ENCODE measurements at regions not wholly inside any gene's neighbourhood (a gene's known extent, or its start where the extent isn't known, plus 50 kb on each side); places are given as distances from the start of the nearest gene placed in this dataset.
"Not testable (repeated sequence)": the region's sequence is repeated elsewhere in the genome, so short reads cannot be mapped to it uniquely, and the experiment has no call there.

DNA sequence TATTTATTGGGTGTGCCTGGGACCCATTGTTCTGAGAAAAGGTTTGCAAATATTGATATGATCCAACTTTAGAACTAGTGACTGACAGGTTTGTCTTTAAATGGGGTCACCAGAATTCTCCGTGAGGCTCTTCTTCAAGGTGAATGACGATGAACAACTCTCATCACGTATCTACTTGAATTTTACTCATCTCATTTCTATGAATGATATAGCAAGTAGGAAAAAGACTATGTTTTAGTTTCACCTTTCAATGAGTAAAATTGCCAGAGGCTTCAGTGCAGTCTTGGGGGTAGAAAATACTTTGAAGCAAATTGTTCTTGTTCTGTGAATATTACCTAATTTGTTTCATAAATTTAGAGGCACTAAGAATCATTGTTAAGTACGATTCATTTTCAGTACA is 232.0 kb downstream of the ANKRD36 start:
- not testable (repeated sequence) for H3K9ac ChIP-seq (ENCODE audit: low read length); H3K14ac ChIP-seq (ENCODE audit: low read length in 2 of 2); DNase-seq; H3K4me3 ChIP-seq (ENCODE audit: insufficient read depth in 1 of 2, low read depth in 1 of 2, low read length in 2 of 2); H3K4me2 ChIP-seq (ENCODE audit: low read length, poor library complexity, severe bottlenecking); H2AFZ ChIP-seq (ENCODE audit: low read depth, low read length); H2BK12ac ChIP-seq (ENCODE audit: low read length in 2 of 2); H2BK120ac ChIP-seq (ENCODE audit: low read depth, low read length); H3K36me3 ChIP-seq (ENCODE audit: control insufficient read depth in 1 of 2, insufficient read depth in 2 of 2, low read depth in 1 of 2, low read length in 2 of 2); H2AK5ac ChIP-seq (ENCODE audit: low read length, severe bottlenecking); H3K4ac ChIP-seq (ENCODE audit: low read depth in 1 of 2, low read length in 2 of 2); H3K18ac ChIP-seq (ENCODE audit: low read depth in 1 of 2, low read length in 2 of 2); H2BK5ac ChIP-seq (ENCODE audit: low read depth, low read length, poor library complexity, severe bottlenecking); H3K9me3 ChIP-seq (ENCODE audit: control insufficient read depth, low read length); H3K27ac ChIP-seq (ENCODE audit: low read length, poor library complexity, severe bottlenecking); H2BK15ac ChIP-seq (ENCODE audit: low read depth, poor library complexity, severe bottlenecking); H3K23ac ChIP-seq (ENCODE audit: low read length in 2 of 2); H3K79me1 ChIP-seq (replicated peaks; ENCODE audit: low read length, poor library complexity, severe bottlenecking); H4K91ac ChIP-seq (ENCODE audit: low read length); H4K8ac ChIP-seq (ENCODE audit: low read length); H3K4me1 ChIP-seq (ENCODE audit: control insufficient read depth, insufficient read depth, low read depth, low read length)
- no CpG with 5 or more reads among the region's 4 CpGs for WGBS
- peaks cover 9 to 15% of the 10 kb centered on the region in 2 experiments for H3K27me3 ChIP-seq (ENCODE audit: control insufficient read depth in 1 of 2, insufficient read depth in 1 of 2, low read length in 2 of 2)

DNA sequence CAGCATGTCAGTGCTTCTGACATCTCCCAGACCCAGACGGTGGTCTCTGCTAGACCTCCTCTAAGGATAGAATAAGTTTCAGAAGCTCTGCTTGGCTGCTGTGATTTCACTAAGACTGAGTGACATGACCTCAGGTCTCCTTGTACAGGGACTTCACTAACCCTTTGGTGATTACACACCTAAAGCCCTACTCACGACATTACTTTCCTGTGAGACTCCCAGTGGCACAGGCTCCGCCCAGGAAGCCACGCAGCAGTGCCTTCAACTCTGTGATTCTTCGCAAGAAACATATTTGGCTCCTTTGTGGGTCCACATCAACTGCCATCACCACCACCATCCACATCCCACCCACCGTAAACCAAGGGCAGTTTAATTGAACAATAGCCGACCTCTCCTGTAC is 220.7 kb downstream of the ANKRD36 start:
- DNase-seq; H2BK15ac ChIP-seq (ENCODE audit: low read depth, poor library complexity, severe bottlenecking); H3K36me3 ChIP-seq (ENCODE audit: control insufficient read depth in 1 of 2, insufficient read depth in 2 of 2, low read depth in 1 of 2, low read length in 2 of 2); H2BK120ac ChIP-seq (ENCODE audit: low read depth, low read length); H3K18ac ChIP-seq (ENCODE audit: low read depth in 1 of 2, low read length in 2 of 2); H3K27ac ChIP-seq (ENCODE audit: low read length, poor library complexity, severe bottlenecking); H4K91ac ChIP-seq (ENCODE audit: low read length); H2AFZ ChIP-seq (ENCODE audit: low read depth, low read length); H3K4me1 ChIP-seq (ENCODE audit: control insufficient read depth, insufficient read depth, low read depth, low read length); H3K4me2 ChIP-seq (ENCODE audit: low read length, poor library complexity, severe bottlenecking); H3K9me3 ChIP-seq (ENCODE audit: control insufficient read depth, low read length); H3K27me3 ChIP-seq (ENCODE audit: control insufficient read depth in 1 of 2, insufficient read depth in 1 of 2, low read length in 2 of 2); H2AK5ac ChIP-seq (ENCODE audit: low read length, severe bottlenecking); H3K4ac ChIP-seq (ENCODE audit: low read depth in 1 of 2, low read length in 2 of 2); H4K8ac ChIP-seq (ENCODE audit: low read length); H2BK12ac ChIP-seq (ENCODE audit: low read length in 2 of 2); H3K79me1 ChIP-seq (replicated peaks; ENCODE audit: low read length, poor library complexity, severe bottlenecking); H3K14ac ChIP-seq (ENCODE audit: low read length in 2 of 2); H2BK5ac ChIP-seq (ENCODE audit: low read depth, low read length, poor library complexity, severe bottlenecking); H3K23ac ChIP-seq (ENCODE audit: low read length in 2 of 2); H3K9ac ChIP-seq (ENCODE audit: low read length); H3K4me3 ChIP-seq (ENCODE audit: insufficient read depth in 1 of 2, low read depth in 1 of 2, low read length in 2 of 2): not testable (repeated sequence)
- WGBS = no CpG with 5 or more reads among the region's 7 CpGs

DNA sequence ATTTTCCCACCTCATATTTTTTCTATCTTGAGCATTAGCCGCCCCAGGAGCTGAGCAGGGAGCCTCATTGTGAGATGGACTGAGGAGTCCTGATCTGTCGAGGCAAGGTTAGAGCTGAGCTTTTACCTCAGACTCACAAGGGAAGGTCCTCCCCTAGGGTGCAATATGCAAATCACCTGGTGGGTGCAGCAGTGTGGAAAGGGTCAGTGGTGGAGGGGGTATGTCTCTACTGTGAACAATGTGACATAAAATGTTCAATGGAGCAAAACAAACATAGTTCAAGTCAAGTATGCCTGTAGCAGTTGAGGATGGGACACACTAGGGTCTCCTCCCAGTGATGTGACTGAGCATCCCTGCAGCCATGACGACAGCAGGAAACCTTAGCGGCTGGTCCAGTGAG is 219.2 kb downstream of the ANKRD36 start:
- WGBS = no CpG with 5 or more reads among the region's 4 CpGs
- H2AK5ac ChIP-seq (ENCODE audit: low read length, severe bottlenecking); H3K23ac ChIP-seq (ENCODE audit: low read length in 2 of 2); H3K36me3 ChIP-seq (ENCODE audit: control insufficient read depth in 1 of 2, insufficient read depth in 2 of 2, low read depth in 1 of 2, low read length in 2 of 2); H3K14ac ChIP-seq (ENCODE audit: low read length in 2 of 2); H2BK15ac ChIP-seq (ENCODE audit: low read depth, poor library complexity, severe bottlenecking); H3K9ac ChIP-seq (ENCODE audit: low read length); H2AFZ ChIP-seq (ENCODE audit: low read depth, low read length); H4K91ac ChIP-seq (ENCODE audit: low read length); H3K4me2 ChIP-seq (ENCODE audit: low read length, poor library complexity, severe bottlenecking); H3K4me1 ChIP-seq (ENCODE audit: control insufficient read depth, insufficient read depth, low read depth, low read length); H2BK12ac ChIP-seq (ENCODE audit: low read length in 2 of 2); H3K27me3 ChIP-seq (ENCODE audit: control insufficient read depth in 1 of 2, insufficient read depth in 1 of 2, low read length in 2 of 2); H2BK5ac ChIP-seq (ENCODE audit: low read depth, low read length, poor library complexity, severe bottlenecking); H3K9me3 ChIP-seq (ENCODE audit: control insufficient read depth, low read length); DNase-seq; H3K4me3 ChIP-seq (ENCODE audit: insufficient read depth in 1 of 2, low read depth in 1 of 2, low read length in 2 of 2); H3K4ac ChIP-seq (ENCODE audit: low read depth in 1 of 2, low read length in 2 of 2); H3K27ac ChIP-seq (ENCODE audit: low read length, poor library complexity, severe bottlenecking); H3K18ac ChIP-seq (ENCODE audit: low read depth in 1 of 2, low read length in 2 of 2); H2BK120ac ChIP-seq (ENCODE audit: low read depth, low read length); H3K79me1 ChIP-seq (replicated peaks; ENCODE audit: low read length, poor library complexity, severe bottlenecking); H4K8ac ChIP-seq (ENCODE audit: low read length): not testable (repeated sequence)

DNA sequence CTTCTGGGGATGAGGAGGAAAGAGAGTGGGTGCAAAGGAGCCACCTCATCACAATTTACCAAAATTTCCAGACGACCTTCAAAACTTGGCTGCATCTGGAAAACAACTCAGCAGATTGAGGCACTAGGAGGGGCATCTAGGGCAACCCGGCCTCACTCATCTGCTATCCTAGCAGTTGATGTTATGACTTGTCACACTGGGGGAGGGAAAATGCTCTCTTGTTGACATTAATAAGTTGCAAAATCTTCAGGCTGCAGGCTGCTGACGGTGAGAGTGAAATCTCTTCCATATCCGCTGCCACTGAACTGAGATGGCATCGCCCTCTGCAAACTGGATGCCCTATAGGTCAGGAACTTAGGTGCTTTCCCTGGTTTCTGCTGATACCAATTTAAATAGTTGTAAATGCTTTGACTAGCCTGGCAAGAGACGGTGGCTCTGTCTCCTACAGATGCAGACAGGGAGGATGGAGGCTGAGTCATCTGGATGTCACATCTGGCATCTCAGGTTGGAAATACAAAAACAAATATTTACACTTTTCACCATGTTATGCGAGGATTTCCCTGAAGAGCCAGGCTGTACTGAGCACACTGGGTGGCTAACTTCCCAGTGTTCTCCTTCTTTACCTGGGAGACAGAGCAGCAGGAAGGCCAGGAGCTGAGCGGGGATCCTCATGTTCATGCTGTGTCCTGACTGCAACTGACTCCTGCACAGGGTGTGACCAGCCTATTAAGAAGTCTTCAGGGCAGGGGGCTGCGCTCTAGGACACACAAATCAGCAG is 209.2 kb downstream of the ANKRD36 start:
- H3K4me1 ChIP-seq (ENCODE audit: control insufficient read depth, insufficient read depth, low read depth, low read length); H3K79me1 ChIP-seq (replicated peaks; ENCODE audit: low read length, poor library complexity, severe bottlenecking); H3K27me3 ChIP-seq (ENCODE audit: control insufficient read depth in 1 of 2, insufficient read depth in 1 of 2, low read length in 2 of 2); H3K14ac ChIP-seq (ENCODE audit: low read length in 2 of 2); H3K18ac ChIP-seq (ENCODE audit: low read depth in 1 of 2, low read length in 2 of 2); H3K36me3 ChIP-seq (ENCODE audit: control insufficient read depth in 1 of 2, insufficient read depth in 2 of 2, low read depth in 1 of 2, low read length in 2 of 2); H4K91ac ChIP-seq (ENCODE audit: low read length); H2BK12ac ChIP-seq (ENCODE audit: low read length in 2 of 2); DNase-seq; H3K9ac ChIP-seq (ENCODE audit: low read length); H2BK5ac ChIP-seq (ENCODE audit: low read depth, low read length, poor library complexity, severe bottlenecking); H2BK15ac ChIP-seq (ENCODE audit: low read depth, poor library complexity, severe bottlenecking); H3K4me2 ChIP-seq (ENCODE audit: low read length, poor library complexity, severe bottlenecking); H3K9me3 ChIP-seq (ENCODE audit: control insufficient read depth, low read length); H2AFZ ChIP-seq (ENCODE audit: low read depth, low read length); H3K27ac ChIP-seq (ENCODE audit: low read length, poor library complexity, severe bottlenecking); H4K8ac ChIP-seq (ENCODE audit: low read length); H2BK120ac ChIP-seq (ENCODE audit: low read depth, low read length); H3K4me3 ChIP-seq (ENCODE audit: insufficient read depth in 1 of 2, low read depth in 1 of 2, low read length in 2 of 2); H3K4ac ChIP-seq (ENCODE audit: low read depth in 1 of 2, low read length in 2 of 2); H2AK5ac ChIP-seq (ENCODE audit: low read length, severe bottlenecking); H3K23ac ChIP-seq (ENCODE audit: low read length in 2 of 2): not testable (repeated sequence)
- WGBS = no CpG with 5 or more reads among the region's 9 CpGs

Data from mesenchymal stem cell (in vitro differentiated cells and primary cell).